PC-3 (cell line): ENCODE measurements at regions not wholly inside any gene's neighbourhood (a gene's known extent, or its start where the extent isn't known, plus 50 kb on each side); places are given as distances from the start of the nearest gene placed in this dataset.
"Not testable (repeated sequence)": the region's sequence is repeated elsewhere in the genome, so short reads cannot be mapped to it uniquely, and the experiment has no call there.

Experiments
- ATAC-seq: fragments of 200-7000 bp; cut with Tn5 transposase; 2 replicates; pipeline ENCODE4 v1.9.1; 2020; ENCODE audit warnings: mild to moderate bottlenecking, moderate library complexity
- BruUV-seq: library from RNA; stranded (reverse); fragments of 400-500 nt; replicated peaks from 2 replicates; lab custom pipeline; 2021; lab: Mats Ljungman, UMichigan
- CTCF ChIA-PET: fragments of 300-600 bp; sonication (Branson Sonifier 250); formaldehyde crosslinking; loops from one replicate; lab custom pipeline; 2022; ENCODE audit warnings: antibody characterized with exemption; lab: Charles Lee
- POLR2A ChIA-PET: fragments of 300-600 bp; sonication (Branson Sonifier 250); formaldehyde crosslinking; loops from one replicate; lab custom pipeline; 2022; ENCODE audit warnings: antibody characterized with exemption; ENCODE audit not compliant: unreplicated experiment; lab: Charles Lee
- DNase-seq: peaks from one replicate; pipeline ENCODE4 v3.0.0-alpha.2; 2015
- H2AFZ ChIP-seq: fragments of 300-600 bp; sonication (generic); 2 replicates; pipeline ENCODE4 v1.6.0; 2016; ENCODE audit warnings: antibody characterized with exemption, low read length
- H3F3A ChIP-seq: fragments of 300-600 bp; sonication (generic); one replicate; pipeline ENCODE4 v1.6.0; 2017; ENCODE audit warnings: antibody characterized with exemption, low read length, control low read depth, mild to moderate bottlenecking; ENCODE audit not compliant: unreplicated experiment
- H3K27ac ChIP-seq: fragments of 300-600 bp; sonication (generic); 2 replicates; pipeline ENCODE4 v1.5.1; 2016; ENCODE audit warnings: mild to moderate bottlenecking, low read length
- H3K27me3 ChIP-seq: fragments of 300-600 bp; sonication (generic); 2 replicates; pipeline ENCODE4 v1.6.1; 2016; ENCODE audit warnings: low read length, mixed read lengths
- H3K36me3 ChIP-seq: fragments of 300-600 bp; sonication (generic); 2 replicates; pipeline ENCODE4 v1.6.1; 2016; ENCODE audit warnings: low read depth, mixed run types, low read length, mixed read lengths
- H3K4me1 ChIP-seq: fragments of 300-600 bp; sonication (generic); 2 replicates; pipeline ENCODE4 v1.5.1; 2016; ENCODE audit warnings: low read length; ENCODE audit not compliant: insufficient read depth
- H3K4me2 ChIP-seq: fragments of 300-600 bp; sonication (generic); 2 replicates; pipeline ENCODE4 v1.6.0; 2016; ENCODE audit warnings: low read length
- H3K4me3 ChIP-seq: fragments of 300-600 bp; sonication (generic); 2 replicates; pipeline ENCODE4 v1.5.1; 2016; ENCODE audit warnings: mild to moderate bottlenecking, low read length, mixed read lengths
- H3K79me2 ChIP-seq: fragments of 300-600 bp; sonication (generic); 2 replicates; pipeline ENCODE4 v1.6.1; 2017; ENCODE audit warnings: low read length, mixed read lengths
- H3K9ac ChIP-seq: fragments of 300-600 bp; sonication (generic); 2 replicates; pipeline ENCODE4 v1.6.0; 2016; ENCODE audit warnings: mild to moderate bottlenecking, low read length
- H3K9me2 ChIP-seq: fragments of 300-600 bp; sonication (generic); replicated peaks from 2 replicates; pipeline ENCODE4 v1.6.1; 2016; ENCODE audit warnings: mixed run types, low read length, mixed read lengths
- H3K9me3 ChIP-seq: fragments of 300-600 bp; sonication (generic); 2 replicates; pipeline ENCODE4 v1.6.1; 2016; ENCODE audit warnings: low read length, mixed read lengths
- H4K20me1 ChIP-seq: fragments of 300-600 bp; sonication (generic); 2 replicates; pipeline ENCODE4 v1.6.1; 2016; ENCODE audit warnings: low read length, mixed read lengths
- CTCF ChIP-seq: fragments of 300-600 bp; sonication (generic); conservative IDR thresholded peaks from 2 replicates; pipeline ENCODE4 v1.5.1; 2017; ENCODE audit warnings: antibody characterized with exemption, low read depth, mild to moderate bottlenecking, low read length
- EZH2 ChIP-seq: fragments of 300-600 bp; sonication (generic); IDR thresholded peaks from one replicate; pipeline ENCODE4 v1.6.1; 2017; ENCODE audit warnings: antibody characterized with exemption, mild to moderate bottlenecking, low read length; ENCODE audit not compliant: unreplicated experiment
- EZH2phosphoT487 ChIP-seq: fragments of 300-600 bp; sonication (generic); IDR thresholded peaks from 2 replicates; pipeline ENCODE4 v1.6.1; 2018; ENCODE audit warnings: mild to moderate bottlenecking, antibody characterized with exemption, low read length, borderline replicate concordance
- intact Hi-C: fragments of 100-400 bp; cut with micrococcal nuclease; formaldehyde crosslinking; loops from 2 replicates; pipeline ENCODE4 v1.9.0; 2023

- TF ChIP-seq EZH2: no peak
- no peak for TF ChIP-seq CTCF
- no peak for TF ChIP-seq EZH2phosphoT487
- Histone ChIP-seq H3K9ac (no peak overlapping the region), H3K4me3 (no peak overlapping the region), H3K79me2 (no peaks in the 10 kb centered on the region), H2AFZ (no peak overlapping the region), H3F3A (no peaks in the 10 kb centered on the region), H3K27ac (no peak overlapping the region), H3K36me3 (no peaks in the 10 kb centered on the region), H3K4me2 (no peak overlapping the region), H3K27me3 (no peaks in the 10 kb centered on the region), H3K4me1 (no peaks in the 10 kb centered on the region), H3K9me3 (no peaks in the 10 kb centered on the region), H4K20me1 (no peaks in the 10 kb centered on the region), H3K9me2 (no peaks in the 10 kb centered on the region)
- POLR2A ChIA-PET: no interaction called here
- ATAC-seq: no peak
- no TSS peak for BruUV-seq
- CTCF ChIA-PET: no interaction called here
- no peak for DNase-seq
- intact Hi-C loops: no loop called here
Observed at GRCh38 chr5:85651731-85652130, 966.0 kb upstream of the COX7C start.

DNA sequence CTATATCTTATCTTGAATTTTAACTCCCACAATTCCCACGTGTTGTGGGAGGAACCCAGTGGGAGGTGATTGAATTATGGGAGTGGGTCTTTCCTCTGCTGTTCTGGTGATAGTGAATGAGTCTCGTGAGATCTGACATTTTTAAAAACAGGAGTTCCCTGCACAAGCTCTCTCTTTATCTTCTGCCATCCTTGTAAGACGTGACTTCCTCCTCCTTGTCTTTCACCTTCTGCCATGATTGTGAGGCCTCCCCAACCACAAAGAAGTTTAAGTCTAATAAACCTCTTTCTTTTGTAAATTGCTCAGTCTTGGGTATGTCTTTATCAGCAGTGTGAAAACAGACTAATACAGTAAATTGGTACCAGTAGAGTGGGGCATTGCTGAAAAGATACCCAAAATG, 963.6 kb upstream of the COX7C start:
- ATAC-seq, H3K4me2 ChIP-seq, H3K4me1 ChIP-seq, H3K27me3 ChIP-seq, H2AFZ ChIP-seq, H3K4me3 ChIP-seq, H3F3A ChIP-seq, H3K9me3 ChIP-seq, CTCF ChIA-PET, POLR2A ChIA-PET, H4K20me1 ChIP-seq, H3K9me2 ChIP-seq, H3K27ac ChIP-seq, H3K36me3 ChIP-seq, H3K79me2 ChIP-seq, DNase-seq, intact Hi-C loops, BruUV-seq, H3K9ac ChIP-seq: not testable (repeated sequence)

DNA sequence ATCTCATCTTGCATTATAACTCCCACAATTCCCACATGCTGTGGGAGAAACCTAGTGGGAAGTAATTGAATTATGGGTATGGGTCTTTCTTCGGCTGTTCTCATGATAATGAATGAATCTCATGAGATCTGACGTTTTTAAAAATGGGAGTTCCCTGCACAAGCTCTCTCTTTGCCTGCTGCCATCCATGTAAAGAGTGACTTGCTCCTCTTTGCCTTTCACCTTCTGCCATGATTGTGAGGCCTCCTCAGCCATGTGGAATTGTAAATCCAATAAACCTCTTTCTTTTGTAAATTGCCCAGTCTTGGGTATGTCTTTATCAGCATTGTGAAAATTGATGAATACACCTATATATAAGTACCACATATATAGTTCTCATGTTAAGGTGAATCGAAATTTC, 961.7 kb upstream of the COX7C start:
- Histone ChIP-seq H3K4me3 (no peak overlapping the region), H2AFZ (no peak overlapping the region), H4K20me1 (no peaks in the 10 kb centered on the region), H3K27me3 (no peaks in the 10 kb centered on the region), H3K27ac (no peak overlapping the region), H3K9me3 (no peaks in the 10 kb centered on the region), H3K9ac (no peak overlapping the region), H3K9me2 (no peaks in the 10 kb centered on the region), H3K4me1 (no peaks in the 10 kb centered on the region), H3K79me2 (no peaks in the 10 kb centered on the region), H3K36me3 (no peaks in the 10 kb centered on the region), H3K4me2 (no peak overlapping the region), H3F3A (no peaks in the 10 kb centered on the region)
- intact Hi-C loops: no loop called here
- no TSS peak for BruUV-seq
- ChIA-PET POLR2A (no interaction called here), CTCF (no interaction called here)
- no peak for ATAC-seq
- DNase-seq: no peak
- TF ChIP-seq EZH2phosphoT487: no peak
- TF ChIP-seq EZH2: no peak
- TF ChIP-seq CTCF: no peak

DNA sequence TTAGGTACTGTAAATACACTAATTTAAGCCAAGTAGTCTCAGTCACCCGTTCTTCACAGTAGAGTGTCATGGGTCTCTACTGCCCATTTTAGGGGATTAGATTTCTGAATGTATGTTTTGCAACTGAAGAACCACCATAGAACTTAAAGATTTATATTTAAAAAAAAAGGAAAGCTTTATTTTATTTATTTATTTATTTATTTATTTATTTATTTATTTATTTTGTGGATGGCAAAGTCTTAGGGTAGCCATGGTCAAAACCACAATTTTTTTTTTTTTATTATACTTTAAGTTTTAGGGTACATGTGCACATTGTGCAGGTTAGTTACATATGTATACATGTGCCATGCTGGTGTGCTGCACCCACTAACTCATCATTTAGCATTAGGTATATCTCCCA, 960.4 kb upstream of the COX7C start:
- H3F3A ChIP-seq, H3K4me3 ChIP-seq, H3K4me1 ChIP-seq, H2AFZ ChIP-seq, H4K20me1 ChIP-seq, H3K27me3 ChIP-seq, H3K9me2 ChIP-seq, H3K79me2 ChIP-seq, intact Hi-C loops, H3K36me3 ChIP-seq, H3K27ac ChIP-seq, DNase-seq, ATAC-seq, BruUV-seq, H3K9ac ChIP-seq, CTCF ChIA-PET, H3K9me3 ChIP-seq, POLR2A ChIA-PET, H3K4me2 ChIP-seq: not testable (repeated sequence)

GRCh38 chr5:85662969-85663707, 954.6 kb upstream of the COX7C start:
- peak overlapping the region; percentile 83 for H3K4me3 ChIP-seq
- BruUV-seq, H3K9me3 ChIP-seq, H4K20me1 ChIP-seq, H3F3A ChIP-seq, intact Hi-C loops, POLR2A ChIA-PET, H3K27me3 ChIP-seq, H3K36me3 ChIP-seq, DNase-seq, H3K9me2 ChIP-seq, CTCF ChIA-PET: not testable (repeated sequence)
- H3K9ac ChIP-seq: peak overlapping the region; percentile 87
- peak; percentile 91 for ATAC-seq
- peaks cover 20% of the 10 kb centered on the region for H3K79me2 ChIP-seq
- peak overlapping the region; percentile 91 for H2AFZ ChIP-seq
- H3K27ac ChIP-seq: peak overlapping the region; percentile 85
- H3K4me2 ChIP-seq: peak overlapping the region; percentile 85
- H3K4me1 ChIP-seq: peaks cover 10% of the 10 kb centered on the region; the same call in 1 of the 2 replicates
